Chondrocyte (in vitro differentiated cells): ENCODE measurements at regions not wholly inside any gene's neighbourhood (a gene's known extent, or its start where the extent isn't known, plus 50 kb on each side); places are given as distances from the start of the nearest gene placed in this dataset.

Source experiments
- DNase-seq: peaks from one replicate; pipeline ENCODE4 v3.0.0; 2021; ENCODE audit warnings: mixed read lengths, low spot score
- H3K27ac Mint-ChIP-seq: one replicate; pipeline ENCODE4 v1.8.0; 2021; ENCODE audit warnings: mild to moderate bottlenecking, moderate library complexity, mixed read lengths; ENCODE audit not compliant: unreplicated experiment
- H3K27me3 Mint-ChIP-seq: 2 replicates; pipeline ENCODE4 v1.8.0; 2021; ENCODE audit warnings: low read depth, mixed read lengths
- H3K36me3 Mint-ChIP-seq: 2 replicates; pipeline ENCODE4 v1.8.0; 2021; ENCODE audit warnings: low read depth, mixed read lengths
- H3K4me1 Mint-ChIP-seq: 2 replicates; pipeline ENCODE4 v1.8.0; 2021; ENCODE audit warnings: low read depth, mild to moderate bottlenecking, mixed read lengths
- H3K4me3 Mint-ChIP-seq: one replicate; pipeline ENCODE4 v1.8.0; 2021; ENCODE audit warnings: mild to moderate bottlenecking, moderate library complexity, mixed read lengths; ENCODE audit not compliant: unreplicated experiment
- H3K9me3 Mint-ChIP-seq: 2 replicates; pipeline ENCODE4 v1.8.0; 2021; ENCODE audit warnings: low read depth, mixed read lengths
- CTCF ChIP-seq: fragments of 200-600 bp; sonication (generic); IDR thresholded peaks from 2 replicates; pipeline ENCODE4 v1.5.0; 2021; ENCODE audit warnings: antibody characterized with exemption, mild to moderate bottlenecking, moderate library complexity

- no peak for DNase-seq
- H3K4me3 Mint-ChIP-seq: no peak overlapping the region
- H3K36me3 Mint-ChIP-seq: no peaks in the 10 kb centered on the region
- no peaks in the 10 kb centered on the region for H3K4me1 Mint-ChIP-seq
- H3K27me3 Mint-ChIP-seq: peaks cover 4% of the 10 kb centered on the region
- H3K9me3 Mint-ChIP-seq: no peaks in the 10 kb centered on the region
- no peak overlapping the region for H3K27ac Mint-ChIP-seq
- no peak for TF ChIP-seq CTCF
These were observed 285.9 kb upstream of the NR5A2 start for GRCh38 chr1:199741586-199741985.

GRCh38 chr1:199742547-199742946 is 285.0 kb upstream of the NR5A2 start:
- Mint-ChIP-seq H3K4me3 (no peak overlapping the region), H3K9me3 (no peaks in the 10 kb centered on the region), H3K36me3 (no peaks in the 10 kb centered on the region), H3K27ac (no peak overlapping the region), H3K27me3 (peaks cover 10% of the 10 kb centered on the region), H3K4me1 (no peaks in the 10 kb centered on the region)
- no peak for DNase-seq
- TF ChIP-seq CTCF: no peak

- no peak for TF ChIP-seq CTCF
- Mint-ChIP-seq H3K4me1 (peaks cover 5% of the 10 kb centered on the region), H3K4me3 (no peak overlapping the region), H3K36me3 (no peaks in the 10 kb centered on the region), H3K27ac (no peak overlapping the region), H3K9me3 (no peaks in the 10 kb centered on the region), H3K27me3 (peaks cover 17% of the 10 kb centered on the region)
- no peak for DNase-seq
These were observed 284.3 kb upstream of the NR5A2 start for GRCh38 chr1:199743227-199743626.

GRCh38 chr1:199746666-199747384 is 280.7 kb upstream of the NR5A2 start:
- H3K27ac Mint-ChIP-seq: no peak overlapping the region
- DNase-seq: no peak
- no peaks in the 10 kb centered on the region for H3K36me3 Mint-ChIP-seq
- H3K4me3 Mint-ChIP-seq: no peak overlapping the region
- H3K9me3 Mint-ChIP-seq: no peaks in the 10 kb centered on the region
- no peak for TF ChIP-seq CTCF
- peaks cover 24% of the 10 kb centered on the region for H3K27me3 Mint-ChIP-seq
- peaks cover 6% of the 10 kb centered on the region for H3K4me1 Mint-ChIP-seq

- Mint-ChIP-seq H3K36me3 (no peaks in the 10 kb centered on the region), H3K4me3 (peak overlapping the region; percentile 4), H3K27ac (no peak overlapping the region), H3K4me1 (peaks cover 6% of the 10 kb centered on the region), H3K27me3 (peaks cover 24% of the 10 kb centered on the region), H3K9me3 (peaks cover 3% of the 10 kb centered on the region)
- no peak for DNase-seq
- TF ChIP-seq CTCF: no peak
These were observed 279.5 kb upstream of the NR5A2 start for GRCh38 chr1:199747984-199748383.
